ENCODE measurements at regions not wholly inside any gene's neighbourhood (a gene's known extent, or its start where the extent isn't known, plus 50 kb on each side); places are given as distances from the start of the nearest gene placed in this dataset.
"Not testable (repeated sequence)": the region's sequence is repeated elsewhere in the genome, so short reads cannot be mapped to it uniquely, and the experiment has no call there.

DNA sequence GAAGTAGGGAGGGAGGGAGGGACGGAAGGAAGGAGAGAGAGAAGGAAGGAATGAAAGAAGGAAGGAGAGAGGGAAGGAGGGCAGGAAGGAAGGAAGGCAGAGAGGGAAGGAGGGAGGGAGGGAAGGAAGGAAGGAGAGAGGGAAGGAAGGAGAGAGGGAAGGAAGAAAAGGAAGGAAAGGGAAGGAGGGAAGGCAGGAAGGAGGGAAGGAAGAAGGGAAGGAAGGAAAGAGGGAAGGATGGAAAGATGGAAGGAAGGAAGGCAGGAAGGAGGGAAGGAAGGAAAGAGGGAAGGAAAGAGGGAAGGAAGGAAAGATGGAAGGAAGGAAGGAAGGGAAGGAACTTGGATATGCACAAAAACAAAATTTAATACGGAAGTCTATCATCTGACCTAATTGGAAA is 844.5 kb upstream of the DEFB115 start:
- Mint-ChIP-seq H3K4me1 (no peaks in the 10 kb centered on the region), H3K36me3 (no peaks in the 10 kb centered on the region), H3K4me3 (no peak overlapping the region), H3K27me3 (ENCODE audit: insufficient read depth, low read depth) (no peaks in the 10 kb centered on the region), H3K9me3 (peaks cover 41% of the 10 kb centered on the region), H3K27ac (no peak overlapping the region)
- no peak for TF ChIP-seq EZH2phosphoT487 (IDR thresholded peaks at IDR 0.05)
- no peak for TF ChIP-seq EZH2 (IDR thresholded peaks at IDR 0.05)
- TF ChIP-seq, protein P1, sequence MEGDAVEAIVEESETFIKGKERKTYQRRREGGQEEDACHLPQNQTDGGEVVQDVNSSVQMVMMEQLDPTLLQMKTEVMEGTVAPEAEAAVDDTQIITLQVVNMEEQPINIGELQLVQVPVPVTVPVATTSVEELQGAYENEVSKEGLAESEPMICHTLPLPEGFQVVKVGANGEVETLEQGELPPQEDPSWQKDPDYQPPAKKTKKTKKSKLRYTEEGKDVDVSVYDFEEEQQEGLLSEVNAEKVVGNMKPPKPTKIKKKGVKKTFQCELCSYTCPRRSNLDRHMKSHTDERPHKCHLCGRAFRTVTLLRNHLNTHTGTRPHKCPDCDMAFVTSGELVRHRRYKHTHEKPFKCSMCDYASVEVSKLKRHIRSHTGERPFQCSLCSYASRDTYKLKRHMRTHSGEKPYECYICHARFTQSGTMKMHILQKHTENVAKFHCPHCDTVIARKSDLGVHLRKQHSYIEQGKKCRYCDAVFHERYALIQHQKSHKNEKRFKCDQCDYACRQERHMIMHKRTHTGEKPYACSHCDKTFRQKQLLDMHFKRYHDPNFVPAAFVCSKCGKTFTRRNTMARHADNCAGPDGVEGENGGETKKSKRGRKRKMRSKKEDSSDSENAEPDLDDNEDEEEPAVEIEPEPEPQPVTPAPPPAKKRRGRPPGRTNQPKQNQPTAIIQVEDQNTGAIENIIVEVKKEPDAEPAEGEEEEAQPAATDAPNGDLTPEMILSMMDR (IDR thresholded peaks at IDR 0.05): no peak
- Histone ChIP-seq H3K4me2 (no peak overlapping the region), H3K27ac (no peak overlapping the region), H3K27me3 (no peaks in the 10 kb centered on the region), H3K9me3 (ENCODE audit: low read depth) (peaks cover 8% of the 10 kb centered on the region), H4K20me1 (ENCODE audit: low read depth) (no peaks in the 10 kb centered on the region), H2AFZ (replicated peaks) (no peak overlapping the region), H3K9ac (no peak overlapping the region), H3F3A (ENCODE audit: low read depth) (no peaks in the 10 kb centered on the region), H3K4me1 (no peaks in the 10 kb centered on the region), H3K79me2 (ENCODE audit: low read depth) (no peaks in the 10 kb centered on the region), H3K4me3 (no peak overlapping the region), H3K36me3 (no peaks in the 10 kb centered on the region)
- no peak for DNase-seq (ENCODE audit: low spot score)

DNA sequence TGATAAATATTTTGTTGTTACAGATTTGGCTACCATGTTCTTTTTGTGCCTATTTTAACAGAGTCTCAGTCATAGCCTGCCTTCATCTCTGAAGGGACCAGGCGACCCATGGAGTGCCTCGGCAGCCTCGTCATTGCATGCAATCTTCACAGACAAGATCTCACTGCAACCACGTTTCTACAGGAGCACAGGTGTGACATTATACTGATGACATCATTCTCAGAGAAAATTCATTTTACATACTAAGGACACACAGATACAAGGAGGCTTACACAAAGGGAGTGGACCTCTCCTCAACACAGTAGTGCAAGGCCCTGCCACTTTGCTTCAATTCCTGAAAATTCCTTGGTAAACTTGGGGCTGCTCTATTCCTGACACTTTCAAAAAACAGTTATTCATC is 840.1 kb upstream of the DEFB115 start:
- H4K20me1 ChIP-seq (ENCODE audit: low read depth); H3K27me3 Mint-ChIP-seq (ENCODE audit: insufficient read depth, low read depth); H3K4me2 ChIP-seq; H3K4me1 Mint-ChIP-seq; H3K36me3 Mint-ChIP-seq; DNase-seq (ENCODE audit: low spot score); H2AFZ ChIP-seq (replicated peaks); H3K4me1 ChIP-seq; H3K79me2 ChIP-seq (ENCODE audit: low read depth); H3K27ac Mint-ChIP-seq; H3K27ac ChIP-seq; H3K9me3 ChIP-seq (ENCODE audit: low read depth); H3F3A ChIP-seq (ENCODE audit: low read depth); H3K9ac ChIP-seq; H3K27me3 ChIP-seq; H3K4me3 ChIP-seq; H3K36me3 ChIP-seq; H3K4me3 Mint-ChIP-seq: not testable (repeated sequence)
- peaks cover 24% of the 10 kb centered on the region for H3K9me3 Mint-ChIP-seq

DNA sequence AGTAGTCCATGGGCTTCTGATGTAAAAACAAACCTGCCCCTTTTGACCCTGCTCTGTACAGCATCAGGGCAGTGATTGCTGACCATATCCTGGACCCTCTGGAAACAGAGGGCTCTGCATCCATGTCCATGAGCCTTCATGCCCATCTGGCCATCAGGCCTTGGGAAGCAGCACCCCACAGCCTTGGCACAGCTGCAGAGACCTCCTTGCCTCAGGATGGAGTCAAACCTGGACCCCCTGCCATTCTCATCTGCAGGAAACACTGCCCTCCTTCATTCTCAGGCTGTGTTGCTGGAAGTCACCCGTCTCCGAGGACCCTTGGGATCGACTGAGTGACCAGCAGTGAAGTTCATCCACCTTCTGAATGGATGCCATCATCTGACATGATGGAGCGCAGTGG is 839.1 kb upstream of the DEFB115 start:
- H3K79me2 ChIP-seq (ENCODE audit: low read depth); H3K36me3 Mint-ChIP-seq; H3K27ac ChIP-seq; H3K9me3 ChIP-seq (ENCODE audit: low read depth); H3K4me3 ChIP-seq; H3K4me1 Mint-ChIP-seq; H3K27ac Mint-ChIP-seq; H3K27me3 ChIP-seq; H3K4me2 ChIP-seq; H3F3A ChIP-seq (ENCODE audit: low read depth); H3K4me3 Mint-ChIP-seq; H3K4me1 ChIP-seq; H3K9ac ChIP-seq; DNase-seq (ENCODE audit: low spot score); H4K20me1 ChIP-seq (ENCODE audit: low read depth); H3K36me3 ChIP-seq; H3K27me3 Mint-ChIP-seq (ENCODE audit: insufficient read depth, low read depth); H2AFZ ChIP-seq (replicated peaks): not testable (repeated sequence)
- H3K9me3 Mint-ChIP-seq: peaks cover 27% of the 10 kb centered on the region

DNA sequence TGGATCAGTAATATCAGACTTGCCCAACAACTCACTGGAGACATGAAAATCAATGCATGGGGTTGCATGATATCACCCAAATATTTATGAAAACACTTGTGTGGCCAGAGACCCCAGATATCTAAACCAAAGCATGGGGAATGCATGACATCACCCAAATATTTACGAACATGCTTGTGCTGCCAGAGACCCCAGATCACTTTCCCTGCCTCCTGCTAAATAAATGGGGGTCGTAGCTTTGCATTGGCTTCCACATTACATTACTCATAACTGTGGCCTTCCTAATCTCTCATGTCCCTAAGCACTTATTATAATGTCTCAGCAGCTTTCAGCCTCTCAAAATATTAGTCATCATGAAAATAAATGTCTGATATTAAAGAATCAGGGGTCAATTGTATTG is 838.0 kb upstream of the DEFB115 start:
- no peak overlapping the region for H2AFZ ChIP-seq (replicated peaks)
- H3K9me3 ChIP-seq (ENCODE audit: low read depth): peaks cover 8% of the 10 kb centered on the region
- no peaks in the 10 kb centered on the region for H4K20me1 ChIP-seq (ENCODE audit: low read depth)
- no peaks in the 10 kb centered on the region for H3K27me3 ChIP-seq
- H3K27ac Mint-ChIP-seq: no peak overlapping the region
- no peak overlapping the region for H3K4me3 Mint-ChIP-seq
- no peaks in the 10 kb centered on the region for H3K4me1 Mint-ChIP-seq
- H3K9ac ChIP-seq: no peak overlapping the region
- no peaks in the 10 kb centered on the region for H3K27me3 Mint-ChIP-seq (ENCODE audit: insufficient read depth, low read depth)
- no peaks in the 10 kb centered on the region for H3K4me1 ChIP-seq
- no peaks in the 10 kb centered on the region for H3K36me3 ChIP-seq
- H3K4me2 ChIP-seq: no peak overlapping the region
- peaks cover 30% of the 10 kb centered on the region for H3K9me3 Mint-ChIP-seq
- H3K36me3 Mint-ChIP-seq: no peaks in the 10 kb centered on the region
- DNase-seq (ENCODE audit: low spot score): no peak
- no peak for TF ChIP-seq EZH2 (IDR thresholded peaks at IDR 0.05)
- TF ChIP-seq, protein P1 (IDR thresholded peaks at IDR 0.05): no peak
- TF ChIP-seq EZH2phosphoT487 (IDR thresholded peaks at IDR 0.05): no peak
- H3K79me2 ChIP-seq (ENCODE audit: low read depth): no peaks in the 10 kb centered on the region
- H3F3A ChIP-seq (ENCODE audit: low read depth): no peaks in the 10 kb centered on the region
- H3K27ac ChIP-seq: no peak overlapping the region
- no peak overlapping the region for H3K4me3 ChIP-seq

DNA sequence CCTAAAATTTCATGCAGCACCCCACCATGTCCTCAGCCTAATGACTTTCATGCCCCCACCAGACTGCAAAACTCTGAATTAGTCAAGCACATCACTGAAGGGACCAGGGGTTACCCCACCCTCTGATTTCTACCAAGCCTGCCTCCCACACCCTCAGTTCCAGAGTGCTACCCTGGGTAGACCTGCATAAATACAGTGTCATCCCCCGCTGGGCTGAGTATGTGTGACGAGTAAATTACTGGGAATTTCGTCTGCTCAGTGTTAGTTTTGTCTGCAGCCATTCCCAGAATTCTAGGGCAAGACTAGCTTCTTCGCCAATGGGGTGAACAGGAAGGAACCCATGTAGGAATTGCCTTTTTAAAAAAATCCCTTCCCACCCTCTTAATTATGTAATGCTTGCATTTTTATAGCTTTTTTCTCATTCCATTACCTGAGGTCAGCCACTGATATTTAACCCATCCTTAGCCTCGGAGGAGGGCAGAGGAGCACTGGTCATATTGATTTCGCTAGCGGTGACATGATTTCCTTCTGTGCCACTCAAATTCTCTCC is 837.5 kb upstream of the DEFB115 start:
- H3K79me2 ChIP-seq (ENCODE audit: low read depth); H3K36me3 ChIP-seq; H3F3A ChIP-seq (ENCODE audit: low read depth); H3K27me3 Mint-ChIP-seq (ENCODE audit: insufficient read depth, low read depth); H3K4me1 ChIP-seq; H4K20me1 ChIP-seq (ENCODE audit: low read depth); H3K27ac Mint-ChIP-seq; H3K4me1 Mint-ChIP-seq; H3K4me3 Mint-ChIP-seq; H3K4me3 ChIP-seq; H3K9ac ChIP-seq; H3K4me2 ChIP-seq; DNase-seq (ENCODE audit: low spot score); H2AFZ ChIP-seq (replicated peaks); H3K27ac ChIP-seq; H3K36me3 Mint-ChIP-seq; H3K27me3 ChIP-seq: not testable (repeated sequence)
- H3K9me3 ChIP-seq (ENCODE audit: low read depth): peaks cover 11% of the 10 kb centered on the region
- peaks cover 35% of the 10 kb centered on the region for H3K9me3 Mint-ChIP-seq

All from neural progenitor cell (in vitro differentiated cells).